Activated CD4-positive, alpha-beta T cell treated with anti-CD3 and anti-CD28 coated beads, Interleukin-10, Interleukin-2, amounts not matched to agents 100 ng/mL and 50 ng/mL, durations not matched to agents 16 hours and 8 hours (primary cell): ENCODE measurements at regions not wholly inside any gene's neighbourhood (a gene's known extent, or its start where the extent isn't known, plus 50 kb on each side); places are given as distances from the start of the nearest gene placed in this dataset.
A peak's percentile ranks its signal among the peaks of the same experiment; 100 is the strongest.
"Not testable (repeated sequence)": the region's sequence is repeated elsewhere in the genome, so short reads cannot be mapped to it uniquely, and the experiment has no call there.

Experiments used
- DNase-seq: peaks from one replicate; pipeline ENCODE4 v3.0.0-alpha.2; 2020

- not testable (repeated sequence) for DNase-seq
These were observed 54.9 kb upstream of the NBPF12 start for GRCh38 chr1:146883190-146883589.

GRCh38 chr1:146881096-146881495 lies 57.0 kb upstream of the NBPF12 start:
- not testable (repeated sequence) for DNase-seq

GRCh38 chr1:146863799-146864319 lies 74.3 kb upstream of the NBPF12 start:
- DNase-seq, result not testable (repeated sequence)

- DNase-seq, result not testable (repeated sequence)
These were observed 85.0 kb upstream of the NBPF12 start for GRCh38 chr1:146853147-146853546.

GRCh38 chr1:146850352-146850889 lies 87.7 kb upstream of the NBPF12 start:
- not testable (repeated sequence) for DNase-seq

GRCh38 chr1:146838725-146839124 lies 99.4 kb upstream of the NBPF12 start:
- DNase-seq, result not testable (repeated sequence)

- DNase-seq, result not testable (repeated sequence)
These were observed 111.2 kb upstream of the NBPF12 start for GRCh38 chr1:146826957-146827356.

- not testable (repeated sequence) for DNase-seq
These were observed 143.9 kb upstream of the NBPF12 start for GRCh38 chr1:146794236-146794635.

GRCh38 chr1:146792725-146793124 lies 145.4 kb upstream of the NBPF12 start:
- not testable (repeated sequence) for DNase-seq

GRCh38 chr1:146784212-146784940 lies 153.7 kb upstream of the NBPF12 start:
- DNase-seq, result peak; percentile 9

GRCh38 chr1:146781235-146781634 lies 156.9 kb upstream of the NBPF12 start:
- DNase-seq, result not testable (repeated sequence)

- DNase-seq, result not testable (repeated sequence)
These were observed 160.1 kb upstream of the NBPF12 start for GRCh38 chr1:146777826-146778602.

GRCh38 chr1:146774988-146775387 lies 163.1 kb upstream of the NBPF12 start:
- not testable (repeated sequence) for DNase-seq

GRCh38 chr1:146774271-146774670 lies 163.9 kb upstream of the NBPF12 start:
- DNase-seq, result not testable (repeated sequence)

GRCh38 chr1:146771409-146771808 lies 166.7 kb upstream of the NBPF12 start:
- DNase-seq, result not testable (repeated sequence)

- not testable (repeated sequence) for DNase-seq
These were observed 167.1 kb upstream of the NBPF12 start for GRCh38 chr1:146770998-146771397.

- DNase-seq, result not testable (repeated sequence)
These were observed 174.9 kb upstream of the NBPF12 start for GRCh38 chr1:146763234-146763633.

- DNase-seq, result not testable (repeated sequence)
These were observed 181.3 kb upstream of the NBPF12 start for GRCh38 chr1:146756858-146757257.

GRCh38 chr1:146748686-146749085 lies 189.4 kb upstream of the NBPF12 start:
- DNase-seq, result not testable (repeated sequence)

GRCh38 chr1:146731981-146732680 lies 206.0 kb upstream of the NBPF12 start:
- not testable (repeated sequence) for DNase-seq

- not testable (repeated sequence) for DNase-seq
These were observed 208.3 kb upstream of the NBPF12 start for GRCh38 chr1:146729642-146730344.

- DNase-seq, result not testable (repeated sequence)
These were observed 223.1 kb upstream of the NBPF12 start for GRCh38 chr1:146715054-146715453.
